SK-N-SH treated with all-trans-retinoic acid at 6 μM for 48 hours (cell line): ENCODE measurements at regions not wholly inside any gene's neighbourhood (a gene's known extent, or its start where the extent isn't known, plus 50 kb on each side); places are given as distances from the start of the nearest gene placed in this dataset.

Source experiments
- ARNTL ChIP-seq: fragments of 450-650 bp; formaldehyde crosslinking; IDR thresholded peaks from 2 replicates; pipeline ENCODE4 v1.5.0; 2020; ENCODE audit warnings: low read depth, mild to moderate bottlenecking, moderate library complexity, borderline replicate concordance
- CREB5 ChIP-seq: fragments of 250-450 bp; sonication (Bioruptor Pico); IDR thresholded peaks from 2 replicates; pipeline ENCODE4 v1.5.1; 2020; ENCODE audit warnings: low read depth, mild to moderate bottlenecking, moderate library complexity
- GLIS3 ChIP-seq: fragments of 250-450 bp; sonication (Bioruptor Pico); IDR thresholded peaks from 2 replicates; pipeline ENCODE4 v1.5.0; 2020; ENCODE audit warnings: mild to moderate bottlenecking, moderate library complexity
- ISL1 ChIP-seq: fragments of 250-450 bp; sonication (Bioruptor Pico); IDR thresholded peaks from 2 replicates; pipeline ENCODE4 v2.1.2; 2022; ENCODE audit warnings: mild to moderate bottlenecking, moderate library complexity
- OSR1 ChIP-seq: fragments of 250-450 bp; sonication (Bioruptor Pico); IDR thresholded peaks from 2 replicates; pipeline ENCODE4 v1.8.0; 2022; ENCODE audit warnings: moderate library complexity, mild to moderate bottlenecking, inconsistent platforms
- PATZ1 ChIP-seq: fragments of 250-450 bp; sonication (Bioruptor Pico); IDR thresholded peaks from 2 replicates; pipeline ENCODE4 v1.8.0; 2020; ENCODE audit warnings: mild to moderate bottlenecking, moderate library complexity, borderline replicate concordance
- RARB ChIP-seq: fragments of 250-450 bp; sonication (Bioruptor Pico); IDR thresholded peaks from 2 replicates; pipeline ENCODE4 v1.8.0; 2021; ENCODE audit warnings: mild to moderate bottlenecking, moderate library complexity
- TOX ChIP-seq: fragments of 250-450 bp; sonication (Bioruptor Pico); IDR thresholded peaks from 2 replicates; pipeline ENCODE4 v1.8.0; 2021; ENCODE audit warnings: mild to moderate bottlenecking, moderate library complexity, borderline replicate concordance
- ZC3H10 ChIP-seq: fragments of 250-450 bp; sonication (Bioruptor Pico); IDR thresholded peaks from 2 replicates; pipeline ENCODE4 v1.5.1; 2021; ENCODE audit warnings: mild to moderate bottlenecking, moderate library complexity
- ZFP30 ChIP-seq: fragments of 450-650 bp; formaldehyde crosslinking; IDR thresholded peaks from 2 replicates; pipeline ENCODE4 v1.5.0; 2022; ENCODE audit warnings: mild to moderate bottlenecking, moderate library complexity

- TF ChIP-seq ZFP30 (no peak), GLIS3 (CRISPR knock-in tag) (no peak), RARB (CRISPR knock-in tag) (no peak), TOX (CRISPR knock-in tag) (no peak), PATZ1 (no peak), OSR1 (CRISPR knock-in tag) (no peak), CREB5 (CRISPR knock-in tag) (no peak), ZC3H10 (CRISPR knock-in tag) (no peak), ARNTL (CRISPR knock-in tag) (no peak), ISL1 (CRISPR knock-in tag) (no peak)
These were observed 290.1 kb upstream of the CHAC2 start for GRCh38 chr2:53477517-53477916.
